ENCODE measurements at regions not wholly inside any gene's neighbourhood (a gene's known extent, or its start where the extent isn't known, plus 50 kb on each side); places are given as distances from the start of the nearest gene placed in this dataset.
"Not testable (repeated sequence)": the region's sequence is repeated elsewhere in the genome, so short reads cannot be mapped to it uniquely, and the experiment has no call there.

- no peak for DNase-seq (ENCODE audit: low spot score)
Measured at GRCh38 chr5:106698169-106698568, 972.6 kb downstream of the EFNA5 start.

GRCh38 chr5:106691701-106692100 is 979.0 kb downstream of the EFNA5 start:
- DNase-seq (ENCODE audit: low spot score): no peak

- no peak for DNase-seq (ENCODE audit: low spot score)
Measured at GRCh38 chr5:106690585-106690984, 980.2 kb downstream of the EFNA5 start.

GRCh38 chr5:106680330-106680729 is 990.4 kb downstream of the EFNA5 start:
- no peak for DNase-seq (ENCODE audit: low spot score)

GRCh38 chr5:106677057-106677456 is 993.7 kb downstream of the EFNA5 start:
- DNase-seq (ENCODE audit: low spot score): no peak

GRCh38 chr5:106675687-106676086 is 995.0 kb downstream of the EFNA5 start:
- no peak for DNase-seq (ENCODE audit: low spot score)

- no peak for DNase-seq (ENCODE audit: low spot score)
Measured at GRCh38 chr5:106673941-106674340, 996.8 kb downstream of the EFNA5 start.

- no peak for DNase-seq (ENCODE audit: low spot score)
Measured at GRCh38 chr5:106661866-106662265, 1008.9 kb downstream of the EFNA5 start.

GRCh38 chr5:106660681-106661080 is 1010.1 kb downstream of the EFNA5 start:
- DNase-seq (ENCODE audit: low spot score): no peak

- no peak for DNase-seq (ENCODE audit: low spot score)
Measured at GRCh38 chr5:106658150-106658549, 1012.6 kb downstream of the EFNA5 start.

GRCh38 chr5:106656821-106657220 is 1013.9 kb downstream of the EFNA5 start:
- no peak for DNase-seq (ENCODE audit: low spot score)

GRCh38 chr5:106649031-106649430 is 1021.7 kb downstream of the EFNA5 start:
- no peak for DNase-seq (ENCODE audit: low spot score)

- no peak for DNase-seq (ENCODE audit: low spot score)
Measured at GRCh38 chr5:106648401-106648800, 1022.3 kb downstream of the EFNA5 start.

GRCh38 chr5:106646106-106646505 is 1024.6 kb downstream of the EFNA5 start:
- no peak for DNase-seq (ENCODE audit: low spot score)

- DNase-seq (ENCODE audit: low spot score): no peak
Measured at GRCh38 chr5:106640511-106640910, 1030.2 kb downstream of the EFNA5 start.

GRCh38 chr5:106639488-106639887 is 1031.2 kb downstream of the EFNA5 start:
- DNase-seq (ENCODE audit: low spot score): no peak

GRCh38 chr5:106637275-106637674 is 1033.5 kb downstream of the EFNA5 start:
- no peak for DNase-seq (ENCODE audit: low spot score)

GRCh38 chr5:106634375-106634774 is 1036.4 kb downstream of the EFNA5 start:
- DNase-seq (ENCODE audit: low spot score): no peak

- DNase-seq (ENCODE audit: low spot score): no peak
Measured at GRCh38 chr5:106633825-106634224, 1036.9 kb downstream of the EFNA5 start.

GRCh38 chr5:106628456-106628855 is 1042.3 kb downstream of the EFNA5 start:
- not testable (repeated sequence) for DNase-seq (ENCODE audit: low spot score)

GRCh38 chr5:106610041-106610440 is 1060.7 kb downstream of the EFNA5 start:
- DNase-seq (ENCODE audit: low spot score): no peak

GRCh38 chr5:106601620-106602019 is 1069.1 kb downstream of the EFNA5 start:
- no peak for DNase-seq (ENCODE audit: low spot score)

- no peak for DNase-seq (ENCODE audit: low spot score)
Measured at GRCh38 chr5:106600803-106601202, 1069.9 kb downstream of the EFNA5 start.

GRCh38 chr5:106595864-106596263 is 1074.9 kb downstream of the EFNA5 start:
- no peak for DNase-seq (ENCODE audit: low spot score)

- DNase-seq (ENCODE audit: low spot score): no peak
Measured at GRCh38 chr5:106584268-106584667, 1086.5 kb downstream of the EFNA5 start.

Measured in CD4-positive, alpha-beta T cell treated with Interleukin-6 at 100 ng/mL for 8 hours (primary cell).